ENCODE measurements at regions not wholly inside any gene's neighbourhood (a gene's known extent, or its start where the extent isn't known, plus 50 kb on each side); places are given as distances from the start of the nearest gene placed in this dataset.
"Not testable (repeated sequence)": the region's sequence is repeated elsewhere in the genome, so short reads cannot be mapped to it uniquely, and the experiment has no call there.

GRCh38 chr2:110348902-110349301 is 123.7 kb downstream of the LIMS4 start:
- DNase-seq (ENCODE audit: low spot score in 2 of 2), result peak in 1 of 2 donors; percentile 48
- not testable (repeated sequence) for H3K4me3 ChIP-seq, H3K36me3 ChIP-seq, H3K4me1 ChIP-seq, H3K9me3 ChIP-seq, H3K27me3 ChIP-seq, H3K27ac ChIP-seq
- WGBS, result no CpG with 5 or more reads among the region's 12 CpGs

GRCh38 chr2:110344405-110345035 is 128.1 kb downstream of the LIMS4 start:
- not testable (repeated sequence) for H3K36me3 ChIP-seq; H3K4me3 ChIP-seq; H3K27ac ChIP-seq; DNase-seq (ENCODE audit: low spot score in 2 of 2); H3K4me1 ChIP-seq; H3K9me3 ChIP-seq; H3K27me3 ChIP-seq
- no CpG with 5 or more reads among the region's 6 CpGs for WGBS

- not testable (repeated sequence) for H3K9me3 ChIP-seq; H3K36me3 ChIP-seq; H3K27me3 ChIP-seq; H3K4me1 ChIP-seq; H3K27ac ChIP-seq; DNase-seq (ENCODE audit: low spot score in 2 of 2); H3K4me3 ChIP-seq
- 86% methylated on average over 5 of the region's 7 CpGs for WGBS
These were observed 129.7 kb upstream of the MTLN start for GRCh38 chr2:110342077-110342476.

GRCh38 chr2:110339126-110339525 is 126.8 kb upstream of the MTLN start:
- H3K27ac ChIP-seq; H3K4me3 ChIP-seq; H3K9me3 ChIP-seq; H3K36me3 ChIP-seq; DNase-seq (ENCODE audit: low spot score in 2 of 2); H3K27me3 ChIP-seq; H3K4me1 ChIP-seq: not testable (repeated sequence)
- WGBS, result no CpG with 5 or more reads among the region's 2 CpGs

GRCh38 chr2:110338277-110339003 is 126.1 kb upstream of the MTLN start:
- not testable (repeated sequence) for H3K4me1 ChIP-seq, H3K27ac ChIP-seq, H3K4me3 ChIP-seq, H3K27me3 ChIP-seq, H3K36me3 ChIP-seq, H3K9me3 ChIP-seq
- 85% methylated on average over 6 of the region's 22 CpGs for WGBS
- peak in 1 of 2 donors; percentile 35 for DNase-seq (ENCODE audit: low spot score in 2 of 2)

- WGBS, result no CpG with 5 or more reads among the region's 5 CpGs
- not testable (repeated sequence) for H3K4me1 ChIP-seq, H3K9me3 ChIP-seq, H3K36me3 ChIP-seq, H3K27ac ChIP-seq, H3K4me3 ChIP-seq, H3K27me3 ChIP-seq
- peak; percentile 26 to 49 for DNase-seq (ENCODE audit: low spot score in 2 of 2)
These were observed 123.7 kb upstream of the MTLN start for GRCh38 chr2:110336071-110336470.

DNA sequence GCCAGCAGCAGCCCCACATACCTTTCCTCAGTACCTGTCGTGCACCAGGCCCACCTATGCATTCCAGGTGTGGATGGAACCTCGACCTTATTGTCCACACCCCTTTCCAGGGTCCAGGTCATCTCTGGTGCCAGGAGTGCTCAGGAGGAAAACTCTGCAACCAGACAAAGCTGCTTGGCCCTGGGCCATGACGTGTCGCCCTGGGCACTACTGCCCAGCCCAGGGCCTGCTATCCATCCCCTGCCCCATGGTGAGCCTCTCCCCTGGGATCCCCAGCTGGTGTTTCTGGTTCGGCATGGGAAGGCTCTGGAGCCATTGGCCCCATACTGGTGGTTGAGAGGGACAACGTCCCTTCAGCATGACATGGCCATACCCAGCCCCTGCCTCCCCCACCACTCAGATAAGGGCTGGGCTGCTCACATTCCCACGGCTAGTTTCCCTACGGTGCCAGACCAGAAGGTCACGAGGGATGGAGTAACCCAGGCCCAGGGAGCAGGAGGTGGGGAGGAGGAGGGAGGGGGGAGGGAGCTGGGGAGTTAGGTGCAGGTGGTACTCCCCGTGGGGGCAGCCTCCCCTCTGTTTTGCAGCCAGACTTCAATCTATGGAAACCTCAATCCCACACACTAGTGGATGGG is 123.2 kb upstream of the MTLN start:
- not testable (repeated sequence) for H3K4me3 ChIP-seq, H3K36me3 ChIP-seq, H3K27ac ChIP-seq, H3K9me3 ChIP-seq, H3K4me1 ChIP-seq, H3K27me3 ChIP-seq
- WGBS, result no CpG with 5 or more reads among the region's 10 CpGs
- DNase-seq (ENCODE audit: low spot score in 2 of 2), result peak; percentile 6 to 24

DNA sequence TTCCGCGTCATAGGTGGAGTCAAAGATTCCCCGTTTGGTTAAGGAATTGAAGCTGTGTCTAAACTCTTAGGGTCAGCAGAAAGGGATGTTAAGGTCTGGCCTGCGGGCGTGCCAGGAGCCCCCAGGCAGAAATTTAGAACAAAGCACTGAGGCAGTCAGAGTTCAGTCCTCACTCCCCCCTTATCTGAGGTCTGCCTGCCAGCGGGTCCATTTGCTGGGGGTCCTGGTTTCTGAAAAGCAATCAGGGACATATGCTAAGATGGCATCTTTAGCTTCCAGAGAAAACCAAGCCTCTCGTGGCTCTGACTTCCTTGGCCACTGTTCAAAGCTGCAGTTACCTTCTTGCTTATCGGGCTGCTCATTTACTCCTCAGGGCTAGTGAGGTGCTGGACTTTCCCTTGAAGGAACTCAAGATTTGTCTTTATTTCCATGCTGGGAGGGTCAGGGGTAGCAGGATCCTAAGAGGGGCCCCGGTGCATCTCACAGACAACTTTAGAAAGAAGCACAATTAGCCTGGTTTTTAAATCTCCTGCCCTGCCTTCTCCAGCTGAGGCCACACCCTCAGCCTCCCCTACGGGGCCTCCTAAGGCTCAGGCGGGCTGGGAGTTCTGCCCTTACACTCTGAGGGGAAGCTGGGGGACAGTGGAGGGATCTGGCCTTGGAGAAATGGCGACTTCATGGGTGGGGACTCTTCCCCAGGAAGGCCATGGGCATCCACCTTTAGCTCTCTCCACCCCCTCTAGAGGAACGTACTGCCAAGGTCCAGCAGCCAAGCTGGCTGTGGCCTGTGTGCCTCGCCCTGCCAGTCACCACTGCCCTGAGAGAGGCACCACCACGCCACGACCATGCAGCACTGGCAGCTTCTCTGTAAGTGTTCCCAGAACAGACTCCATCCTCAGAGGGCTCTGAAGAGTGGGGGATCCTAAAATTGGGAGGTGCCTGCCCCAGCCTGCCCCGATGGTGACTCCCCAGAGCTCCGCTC is 121.1 kb upstream of the MTLN start:
- 91% methylated on average over 3 of the region's 18 CpGs for WGBS
- not testable (repeated sequence) for H3K27ac ChIP-seq, H3K4me3 ChIP-seq, H3K4me1 ChIP-seq, H3K9me3 ChIP-seq, H3K27me3 ChIP-seq, H3K36me3 ChIP-seq
- peak in 1 of 2 donors; percentile 29 for DNase-seq (ENCODE audit: low spot score in 2 of 2)

DNA sequence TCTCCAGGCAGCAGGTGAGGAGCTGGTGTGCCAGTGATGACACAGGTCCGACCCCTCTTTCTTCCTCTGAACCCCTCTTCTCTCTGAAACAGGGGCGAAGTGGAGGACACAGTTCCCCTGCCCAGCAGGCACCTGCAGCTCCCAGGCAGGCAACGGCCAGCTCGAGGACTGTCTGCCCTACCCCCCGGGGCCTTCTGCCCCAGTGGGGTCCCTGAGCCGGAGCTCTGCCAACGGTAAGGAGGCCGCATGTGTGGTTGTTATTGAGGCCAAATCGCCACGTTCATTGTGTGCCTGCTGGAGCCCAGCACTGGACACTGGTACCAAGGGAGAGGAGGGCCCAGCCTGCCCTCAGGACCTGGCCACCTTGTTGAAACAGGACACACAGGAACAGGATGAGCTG is 119.3 kb upstream of the MTLN start:
- DNase-seq (ENCODE audit: low spot score in 2 of 2), result peak in 1 of 2 donors; percentile 31
- not testable (repeated sequence) for H3K9me3 ChIP-seq, H3K36me3 ChIP-seq, H3K4me1 ChIP-seq, H3K27me3 ChIP-seq, H3K27ac ChIP-seq, H3K4me3 ChIP-seq
- no CpG with 5 or more reads among the region's 10 CpGs for WGBS

DNA sequence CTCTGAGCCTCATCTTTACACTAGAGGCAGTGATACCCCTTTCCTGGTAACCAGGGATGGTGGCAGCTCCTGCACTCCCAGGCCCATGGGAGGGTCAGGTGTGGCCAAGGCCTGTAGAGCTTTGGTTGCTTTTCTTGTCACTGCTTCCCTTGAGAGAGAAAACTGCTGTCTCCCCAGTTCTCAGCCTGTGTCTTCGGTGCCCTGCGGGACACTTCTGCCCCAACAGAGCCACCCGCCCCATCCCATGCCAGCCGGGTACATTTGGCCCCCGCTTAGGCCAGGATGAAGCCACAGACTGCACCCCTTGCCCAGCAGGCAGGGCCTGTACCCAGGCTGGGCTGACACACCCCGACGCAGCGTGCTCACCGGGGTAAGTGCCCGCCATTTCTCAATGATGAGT is 117.4 kb upstream of the MTLN start:
- not testable (repeated sequence) for H3K27me3 ChIP-seq, H3K36me3 ChIP-seq, H3K9me3 ChIP-seq, H3K4me3 ChIP-seq, H3K4me1 ChIP-seq, H3K27ac ChIP-seq
- DNase-seq (ENCODE audit: low spot score in 2 of 2), result peak in 1 of 2 donors; percentile 8
- no CpG with 5 or more reads among the region's 10 CpGs for WGBS

DNA sequence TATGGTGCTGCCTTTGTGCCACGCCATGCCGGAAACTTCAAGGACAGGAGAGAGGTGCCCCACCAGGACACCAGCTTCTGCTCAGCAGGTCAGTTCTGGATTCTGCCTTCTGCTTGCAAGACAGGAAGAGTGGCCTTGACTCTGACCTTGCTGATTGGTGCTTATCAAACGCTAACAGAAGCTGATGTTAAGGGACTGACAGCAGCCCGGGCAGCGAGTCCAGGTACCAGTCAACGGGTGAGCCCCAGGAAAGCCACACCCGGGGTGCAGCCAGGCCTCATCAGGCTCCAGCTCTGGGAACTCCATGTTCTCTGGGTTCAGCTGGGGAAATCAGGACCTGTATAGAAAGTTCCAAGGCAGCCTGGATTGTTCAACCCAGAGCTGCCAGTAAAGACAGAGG is 116.8 kb upstream of the MTLN start:
- not testable (repeated sequence) for H3K36me3 ChIP-seq, H3K9me3 ChIP-seq, H3K27me3 ChIP-seq, H3K27ac ChIP-seq, H3K4me3 ChIP-seq, H3K4me1 ChIP-seq
- WGBS, result no CpG with 5 or more reads among the region's 7 CpGs
- peak in 1 of 2 donors; percentile 34 for DNase-seq (ENCODE audit: low spot score in 2 of 2)

- H3K27me3 ChIP-seq, H3K9me3 ChIP-seq, H3K27ac ChIP-seq, H3K4me3 ChIP-seq, H3K4me1 ChIP-seq, H3K36me3 ChIP-seq: not testable (repeated sequence)
- WGBS, result 75% methylated on average over 4 of the region's 5 CpGs
- peak in 1 of 2 donors; percentile 44 for DNase-seq (ENCODE audit: low spot score in 2 of 2)
These were observed 116.3 kb upstream of the MTLN start for GRCh38 chr2:110328677-110329076.

GRCh38 chr2:110323832-110324231 is 111.5 kb upstream of the MTLN start:
- not testable (repeated sequence) for H3K4me3 ChIP-seq; H3K36me3 ChIP-seq; DNase-seq (ENCODE audit: low spot score in 2 of 2); H3K4me1 ChIP-seq; H3K9me3 ChIP-seq; H3K27me3 ChIP-seq; H3K27ac ChIP-seq
- WGBS, result no CpG with 5 or more reads among the region's 4 CpGs

DNA sequence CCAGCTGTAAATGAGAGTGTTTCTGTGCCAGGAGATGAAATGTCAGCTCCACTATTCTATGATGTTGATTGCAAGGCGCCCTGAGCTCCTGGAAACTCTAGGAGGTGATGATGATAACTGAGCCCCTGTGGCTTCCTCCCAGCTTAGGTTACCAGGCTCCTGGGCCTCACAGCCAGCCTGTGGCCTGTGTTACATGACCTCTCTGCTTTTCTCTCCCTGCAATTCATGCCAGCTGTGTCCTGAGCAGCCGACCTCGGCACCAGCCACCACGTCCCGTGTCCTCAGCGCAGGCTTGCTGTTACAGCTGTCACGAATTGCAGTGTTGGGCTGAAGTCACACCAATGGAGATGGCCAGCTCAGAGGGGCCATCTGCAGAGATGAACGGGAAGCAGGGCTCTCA is 110.2 kb upstream of the MTLN start:
- H3K4me3 ChIP-seq; H3K36me3 ChIP-seq; H3K27ac ChIP-seq; DNase-seq (ENCODE audit: low spot score in 2 of 2); H3K27me3 ChIP-seq; H3K4me1 ChIP-seq; H3K9me3 ChIP-seq: not testable (repeated sequence)
- no CpG with 5 or more reads among the region's 8 CpGs for WGBS

Data from suprapubic skin (tissue), 4 donors.